IgD-negative memory B cell (primary cell): ENCODE measurements at regions not wholly inside any gene's neighbourhood (a gene's known extent, or its start where the extent isn't known, plus 50 kb on each side); places are given as distances from the start of the nearest gene placed in this dataset.

ENCODE experiments used
- H3K27ac Mint-ChIP-seq, 3 donors: one replicate each; pipeline ENCODE4 v1.8.0; 2020 to 2022; ENCODE audit warnings: mild to moderate bottlenecking in 3 of 3, mixed read lengths in 3 of 3, moderate library complexity in 1 of 3
- H3K27me3 Mint-ChIP-seq: one replicate; pipeline ENCODE4 v1.8.0; 2021; ENCODE audit warnings: mixed read lengths
- H3K36me3 Mint-ChIP-seq: one replicate; pipeline ENCODE4 v1.8.0; 2020; ENCODE audit warnings: mild to moderate bottlenecking, mixed read lengths
- H3K4me1 Mint-ChIP-seq, 3 donors: one replicate each; pipeline ENCODE4 v1.8.0; 2020 to 2022; ENCODE audit warnings: mixed read lengths in 3 of 3, mild to moderate bottlenecking in 1 of 3
- H3K4me3 Mint-ChIP-seq, 4 donors: one replicate each; pipeline ENCODE4 v1.8.0; 2020 to 2022; ENCODE audit warnings: mild to moderate bottlenecking in 4 of 4, mixed read lengths in 4 of 4, moderate library complexity in 3 of 4
- H3K9me3 Mint-ChIP-seq, 3 donors: one replicate each; pipeline ENCODE4 v1.8.0; 2020 to 2021; ENCODE audit warnings: mixed read lengths in 3 of 3, mild to moderate bottlenecking in 1 of 3

DNA sequence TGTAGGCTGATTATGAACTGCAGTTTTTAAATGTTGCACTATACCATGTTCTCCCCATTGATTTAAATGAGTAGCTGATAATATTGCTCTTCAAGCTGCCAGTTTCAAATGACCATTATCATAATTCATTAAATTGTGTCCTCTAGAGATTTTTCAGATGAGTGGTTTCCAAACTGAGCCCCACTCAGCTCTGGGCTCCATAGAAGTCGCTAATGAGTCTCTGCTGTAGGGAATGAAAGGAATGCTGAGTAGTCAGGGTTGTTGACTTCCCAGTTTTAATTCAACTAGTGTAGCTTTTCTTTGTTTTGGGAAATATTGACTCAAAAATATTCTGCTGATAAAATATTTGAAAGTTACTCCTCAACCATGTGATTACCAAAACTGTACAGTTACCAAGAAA lies 1081.1 kb downstream of the ARAP2 start:
- Mint-ChIP-seq H3K4me3 (no peak overlapping the region), H3K9me3 (peaks cover 2 to 11% (median 3%) of the 10 kb centered on the region in 3 donors), H3K36me3 (no peaks in the 10 kb centered on the region), H3K27ac (no peak overlapping the region), H3K27me3 (no peaks in the 10 kb centered on the region), H3K4me1 (no peaks in the 10 kb centered on the region)

DNA sequence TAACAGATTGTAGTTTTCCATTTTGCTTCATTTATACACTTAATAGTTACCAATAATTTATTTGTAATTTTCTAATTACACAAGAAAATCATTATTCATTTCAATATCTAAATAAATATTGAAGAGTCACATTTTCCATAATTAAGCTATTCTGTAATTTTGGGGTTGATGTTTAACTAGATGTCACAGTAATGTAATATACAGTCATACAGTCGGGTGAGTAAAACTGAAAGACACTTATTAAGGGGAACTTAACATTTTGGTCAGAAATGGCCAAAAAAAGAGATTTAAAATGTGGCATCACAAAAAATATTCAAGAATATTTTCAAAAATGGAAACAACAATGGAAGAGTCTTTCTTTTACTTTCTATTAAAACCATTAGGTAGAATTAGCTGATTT lies 1080.3 kb downstream of the ARAP2 start:
- no peaks in the 10 kb centered on the region for H3K4me1 Mint-ChIP-seq
- H3K27ac Mint-ChIP-seq, result no peak overlapping the region
- H3K27me3 Mint-ChIP-seq, result no peaks in the 10 kb centered on the region
- H3K4me3 Mint-ChIP-seq, result no peak overlapping the region
- peaks cover 2 to 11% (median 3%) of the 10 kb centered on the region in 3 donors for H3K9me3 Mint-ChIP-seq
- no peaks in the 10 kb centered on the region for H3K36me3 Mint-ChIP-seq

DNA sequence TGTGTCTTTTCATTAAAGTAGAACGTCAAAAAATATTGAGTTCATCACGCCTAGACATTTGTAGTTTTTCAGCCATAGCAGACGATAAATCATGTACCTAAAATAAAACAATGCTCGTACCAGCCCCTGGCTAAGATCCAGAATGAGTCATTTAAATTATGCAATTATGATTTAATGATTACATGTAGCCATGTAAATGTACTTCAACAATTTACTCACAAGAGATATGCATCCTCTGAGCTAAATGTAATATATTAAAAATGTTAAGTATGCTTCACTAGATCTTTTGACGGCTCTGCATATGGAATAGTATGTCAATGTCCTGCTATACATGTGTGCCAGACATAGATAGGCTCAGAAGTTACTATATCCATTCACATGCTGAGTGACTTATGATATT lies 1077.8 kb downstream of the ARAP2 start:
- Mint-ChIP-seq H3K4me3 (no peak overlapping the region), H3K27me3 (no peaks in the 10 kb centered on the region), H3K27ac (no peak overlapping the region), H3K36me3 (no peaks in the 10 kb centered on the region), H3K4me1 (no peaks in the 10 kb centered on the region), H3K9me3 (peaks cover 2 to 18% (median 3%) of the 10 kb centered on the region in 3 donors)

DNA sequence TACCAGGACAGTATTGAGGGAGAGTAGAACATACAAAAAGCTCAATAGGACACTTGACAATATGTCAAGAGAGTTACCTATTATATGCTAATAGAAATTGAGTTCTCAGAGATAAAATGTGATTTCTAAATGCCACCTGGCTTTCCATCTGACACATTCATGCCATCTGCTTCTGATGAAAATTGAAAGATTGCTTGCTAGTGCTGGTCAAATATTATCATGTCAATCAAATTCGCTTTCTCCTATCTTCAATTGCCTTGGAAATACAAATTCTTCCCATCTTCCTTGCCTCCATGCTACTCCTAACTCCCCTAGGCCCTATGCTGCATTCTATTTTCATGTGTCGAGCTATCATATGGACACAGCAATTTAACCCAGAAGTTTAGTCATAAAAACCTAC lies 1076.9 kb downstream of the ARAP2 start:
- Mint-ChIP-seq H3K36me3 (no peaks in the 10 kb centered on the region), H3K9me3 (peaks cover 2 to 14% (median 3%) of the 10 kb centered on the region in 3 donors), H3K27ac (no peak overlapping the region), H3K27me3 (no peaks in the 10 kb centered on the region), H3K4me1 (no peaks in the 10 kb centered on the region), H3K4me3 (no peak overlapping the region)

DNA sequence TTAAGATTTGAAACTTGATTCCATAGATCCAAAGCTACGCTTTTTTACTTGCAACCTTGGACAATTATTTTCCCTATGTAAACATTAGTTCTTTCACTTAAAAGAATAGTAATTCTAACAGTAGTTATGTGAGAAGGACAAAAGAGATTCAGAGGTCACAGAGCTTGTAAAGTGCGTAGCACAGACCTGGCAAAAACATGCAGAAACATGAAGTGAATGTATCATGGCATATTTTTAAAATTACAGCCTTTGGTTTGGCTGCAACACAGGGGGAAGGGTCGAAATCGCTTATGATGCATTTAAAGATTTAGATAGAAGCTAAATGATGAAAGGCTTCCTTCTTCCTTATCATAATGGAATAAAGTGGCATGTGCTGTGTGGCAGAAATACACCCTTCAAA lies 1068.8 kb downstream of the ARAP2 start:
- Mint-ChIP-seq H3K9me3 (peaks cover 0 to 7% (median 3%) of the 10 kb centered on the region in 3 donors), H3K27me3 (no peaks in the 10 kb centered on the region), H3K4me3 (no peak overlapping the region), H3K36me3 (no peaks in the 10 kb centered on the region), H3K4me1 (no peaks in the 10 kb centered on the region), H3K27ac (no peak overlapping the region)

DNA sequence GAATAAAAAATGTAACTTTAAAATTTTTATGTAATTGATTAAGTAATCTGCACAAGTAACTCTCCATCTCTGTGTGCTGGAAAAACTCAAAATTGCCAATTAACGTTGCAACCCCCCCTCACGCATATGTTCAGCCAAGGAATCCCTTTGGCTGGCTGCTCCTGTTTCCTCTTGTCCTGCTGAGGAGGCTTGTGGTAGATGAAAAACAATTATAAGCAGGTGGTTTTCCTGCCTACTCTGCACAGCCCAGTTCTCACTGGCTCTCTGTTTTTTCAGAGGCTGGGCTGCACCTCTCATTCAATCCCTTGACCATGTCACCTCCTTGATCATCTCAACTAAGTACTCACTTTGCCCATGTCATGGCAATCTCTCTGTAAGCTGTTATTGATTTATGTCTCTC lies 1068.4 kb downstream of the ARAP2 start:
- peaks cover 0 to 5% (median 3%) of the 10 kb centered on the region in 3 donors for H3K9me3 Mint-ChIP-seq

DNA sequence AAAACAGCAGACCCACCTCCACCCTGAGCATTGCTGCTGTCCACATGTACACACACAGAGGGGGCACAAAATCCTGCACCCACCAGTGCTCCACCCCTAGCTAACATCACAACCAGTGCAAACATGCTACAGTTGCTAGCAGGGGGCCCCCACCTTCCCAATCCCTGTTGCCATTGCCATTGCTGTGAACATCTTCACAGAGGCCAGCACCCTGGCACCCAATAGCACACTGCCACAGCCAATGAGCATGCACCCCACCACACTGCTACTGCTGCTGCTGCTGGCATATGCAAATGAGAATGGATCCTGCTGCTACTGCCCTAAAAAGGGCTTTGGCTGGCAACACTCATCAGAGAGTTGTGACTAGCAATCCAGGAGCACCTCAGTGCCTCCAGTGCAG lies 1061.9 kb downstream of the ARAP2 start:
- no peak overlapping the region for H3K27ac Mint-ChIP-seq
- no peaks in the 10 kb centered on the region for H3K36me3 Mint-ChIP-seq
- H3K9me3 Mint-ChIP-seq, result peaks cover 2 to 9% (median 6%) of the 10 kb centered on the region in 3 donors
- no peaks in the 10 kb centered on the region for H3K4me1 Mint-ChIP-seq
- H3K27me3 Mint-ChIP-seq, result no peaks in the 10 kb centered on the region
- H3K4me3 Mint-ChIP-seq, result no peak overlapping the region

More for the DNA sequence above, 1068.4 kb downstream of the ARAP2 start:
- H3K27ac Mint-ChIP-seq, result no peak overlapping the region
- no peaks in the 10 kb centered on the region for H3K4me1 Mint-ChIP-seq
- H3K4me3 Mint-ChIP-seq, result no peak overlapping the region
- H3K36me3 Mint-ChIP-seq, result no peaks in the 10 kb centered on the region
- no peaks in the 10 kb centered on the region for H3K27me3 Mint-ChIP-seq

DNA sequence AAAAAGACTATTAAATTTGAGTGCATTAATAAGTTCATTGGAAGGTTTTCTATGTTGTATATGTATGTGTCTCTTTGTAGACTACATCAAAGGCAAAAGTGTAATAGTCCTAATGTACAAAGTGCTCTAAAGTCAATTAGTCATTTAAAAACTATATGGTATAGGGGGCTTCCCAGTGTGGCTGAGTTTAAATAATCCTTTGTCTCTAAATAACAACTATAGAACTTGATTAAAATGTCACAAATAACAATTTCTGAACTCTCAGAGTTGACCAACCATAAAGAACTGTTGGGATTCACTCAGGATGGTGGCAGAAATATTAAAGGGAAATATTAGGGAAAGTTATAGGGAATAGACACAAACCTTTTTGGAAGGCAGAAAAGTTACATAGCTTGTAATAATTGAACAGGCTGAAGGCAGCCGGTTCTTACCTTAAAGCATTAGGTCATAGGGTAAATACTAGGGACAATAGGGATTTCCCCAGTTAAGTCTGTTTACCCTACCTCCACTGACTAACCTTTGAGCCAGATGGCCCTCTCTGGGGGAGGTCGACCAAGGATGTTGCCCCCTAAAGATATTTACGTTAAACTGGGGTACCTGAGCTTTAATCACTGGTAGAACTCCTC lies 1054.2 kb downstream of the ARAP2 start:
- Mint-ChIP-seq H3K4me1 (no peaks in the 10 kb centered on the region), H3K9me3 (peaks cover 0 to 13% (median 0%) of the 10 kb centered on the region in 3 donors), H3K27ac (no peak overlapping the region), H3K36me3 (peaks cover 2% of the 10 kb centered on the region), H3K27me3 (no peaks in the 10 kb centered on the region), H3K4me3 (no peak overlapping the region)

DNA sequence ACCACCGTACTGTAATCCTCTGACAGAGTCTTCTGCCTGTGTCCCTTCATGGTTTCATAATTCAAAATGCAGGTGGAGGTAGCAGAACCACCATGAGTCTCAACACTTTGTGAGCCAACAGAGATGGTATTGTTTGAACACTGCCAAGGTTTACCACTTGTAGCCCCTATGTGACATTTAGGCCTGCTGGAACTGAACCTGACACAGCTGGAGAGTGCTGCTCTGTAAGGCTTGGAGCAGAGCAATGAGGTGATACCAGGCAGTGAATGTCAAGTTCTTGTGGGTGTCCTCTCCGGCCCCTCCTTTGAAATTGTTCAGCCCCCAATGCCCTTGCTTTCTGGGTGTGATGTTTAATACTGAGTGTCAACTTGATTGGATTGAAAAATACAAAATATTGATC lies 1042.9 kb downstream of the ARAP2 start:
- no peaks in the 10 kb centered on the region for H3K27me3 Mint-ChIP-seq
- no peak overlapping the region for H3K4me3 Mint-ChIP-seq
- no peaks in the 10 kb centered on the region for H3K36me3 Mint-ChIP-seq
- peaks cover 0 to 3% (median 0%) of the 10 kb centered on the region in 3 donors for H3K9me3 Mint-ChIP-seq
- H3K4me1 Mint-ChIP-seq, result no peaks in the 10 kb centered on the region
- no peak overlapping the region for H3K27ac Mint-ChIP-seq

DNA sequence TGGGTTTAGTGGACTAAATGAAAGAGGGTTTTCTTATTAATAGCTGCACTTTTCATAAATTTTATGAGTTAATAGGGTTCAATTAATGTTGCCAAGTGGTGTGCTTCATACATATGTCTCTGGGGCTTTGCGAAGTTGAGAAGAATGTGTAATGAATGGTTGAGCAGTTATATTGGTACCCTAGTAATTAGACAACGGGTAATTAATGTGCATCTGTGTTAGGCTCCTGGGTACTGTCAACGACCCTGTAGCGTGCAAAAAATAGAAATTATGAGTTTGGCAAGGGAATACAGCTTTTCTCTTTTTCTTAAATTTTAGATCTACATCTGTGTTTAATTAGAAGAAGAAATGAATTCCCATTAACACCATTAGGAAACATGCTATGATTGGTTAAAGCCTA lies 1027.7 kb downstream of the ARAP2 start:
- no peak overlapping the region for H3K4me3 Mint-ChIP-seq
- no peaks in the 10 kb centered on the region for H3K27me3 Mint-ChIP-seq
- H3K9me3 Mint-ChIP-seq, result peaks cover 0 to 2% (median 0%) of the 10 kb centered on the region in 3 donors
- H3K4me1 Mint-ChIP-seq, result no peaks in the 10 kb centered on the region
- no peaks in the 10 kb centered on the region for H3K36me3 Mint-ChIP-seq
- no peak overlapping the region for H3K27ac Mint-ChIP-seq

DNA sequence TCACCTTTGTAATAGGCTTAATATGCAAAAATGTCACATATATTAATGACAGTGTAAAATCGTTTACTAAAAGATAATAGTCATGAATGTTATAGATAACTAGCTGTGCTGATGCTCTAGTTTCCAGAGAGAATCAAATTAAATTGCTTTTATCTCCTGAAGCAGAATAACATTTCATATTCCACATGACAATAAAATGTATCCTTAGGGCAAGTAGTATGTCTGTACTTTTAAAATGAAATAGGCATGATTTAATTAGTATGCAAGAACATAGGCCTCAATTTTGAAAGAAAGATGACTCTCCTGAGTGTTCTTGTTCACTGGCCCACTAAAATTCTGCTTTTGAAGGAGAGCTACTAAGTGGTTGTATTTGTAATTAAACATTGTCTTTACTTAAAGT lies 1027.0 kb downstream of the ARAP2 start:
- H3K9me3 Mint-ChIP-seq, result peaks cover 0 to 2% (median 0%) of the 10 kb centered on the region in 3 donors
- no peaks in the 10 kb centered on the region for H3K4me1 Mint-ChIP-seq
- no peaks in the 10 kb centered on the region for H3K27me3 Mint-ChIP-seq
- no peaks in the 10 kb centered on the region for H3K36me3 Mint-ChIP-seq
- H3K27ac Mint-ChIP-seq, result no peak overlapping the region
- no peak overlapping the region for H3K4me3 Mint-ChIP-seq

DNA sequence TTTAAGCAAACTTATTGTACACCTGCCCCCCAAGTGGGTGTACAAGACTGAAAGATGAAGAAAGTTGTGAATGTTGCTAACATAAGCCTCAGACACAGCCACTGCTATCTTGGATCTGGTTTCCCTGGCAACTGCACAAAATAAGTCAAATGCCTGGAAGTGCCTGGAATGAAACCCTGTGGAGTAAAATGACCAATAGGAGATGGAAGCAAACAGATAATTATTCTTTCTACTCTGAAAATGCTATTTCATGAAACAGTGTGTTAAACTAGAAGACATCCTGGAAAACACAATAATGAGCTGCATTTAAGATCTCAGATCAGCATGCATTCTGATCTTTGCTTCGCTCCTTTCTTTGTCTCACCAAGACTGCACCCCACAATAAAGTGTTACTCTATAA lies 1016.0 kb downstream of the ARAP2 start:
- Mint-ChIP-seq H3K4me1 (no peaks in the 10 kb centered on the region), H3K27ac (no peak overlapping the region), H3K4me3 (no peak overlapping the region), H3K9me3 (peaks cover 0 to 6% (median 1%) of the 10 kb centered on the region in 3 donors), H3K27me3 (no peaks in the 10 kb centered on the region), H3K36me3 (no peaks in the 10 kb centered on the region)

DNA sequence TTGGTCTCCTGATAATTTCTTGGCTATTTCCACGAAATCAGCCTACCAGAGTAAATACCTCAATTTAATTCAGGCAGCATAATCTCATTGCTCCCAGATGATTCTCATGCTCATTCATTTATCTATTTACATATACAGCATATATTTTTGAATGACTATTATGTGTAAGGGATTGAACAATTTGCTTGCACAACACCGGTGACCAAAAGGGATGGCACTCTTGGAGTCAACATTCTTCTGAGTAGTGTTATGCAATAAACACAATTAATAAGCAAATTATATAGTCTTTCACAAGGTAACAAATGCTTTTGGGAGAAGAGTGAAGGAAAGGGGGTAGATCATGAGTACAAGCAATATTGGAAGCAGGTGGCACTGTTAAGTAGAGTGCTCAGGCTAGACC lies 1015.3 kb downstream of the ARAP2 start:
- Mint-ChIP-seq H3K9me3 (peaks cover 0 to 6% (median 1%) of the 10 kb centered on the region in 3 donors), H3K4me1 (no peaks in the 10 kb centered on the region), H3K27ac (no peak overlapping the region), H3K27me3 (no peaks in the 10 kb centered on the region), H3K36me3 (no peaks in the 10 kb centered on the region), H3K4me3 (no peak overlapping the region)

DNA sequence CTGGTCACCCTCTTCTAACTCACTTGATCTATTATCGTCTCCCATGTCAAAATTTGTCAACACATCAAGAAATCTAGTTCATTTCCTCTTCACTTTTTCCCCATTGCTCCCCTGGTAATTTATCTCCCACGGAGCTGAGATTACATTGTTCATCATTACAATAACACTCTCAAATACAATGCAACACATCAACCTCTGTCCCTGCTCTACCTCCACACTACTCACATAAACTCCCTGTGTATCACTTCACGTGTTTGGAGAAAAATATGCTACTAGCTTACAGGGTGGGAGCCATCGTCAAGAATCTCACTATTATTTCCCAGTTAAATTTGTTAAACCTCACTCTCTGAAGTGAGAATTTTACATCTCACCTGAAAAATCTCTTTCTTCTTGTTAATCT lies 1006.4 kb downstream of the ARAP2 start:
- Mint-ChIP-seq H3K9me3 (peaks cover 6 to 8% (median 7%) of the 10 kb centered on the region in 3 donors), H3K27me3 (no peaks in the 10 kb centered on the region), H3K4me1 (no peaks in the 10 kb centered on the region), H3K27ac (no peak overlapping the region), H3K4me3 (no peak overlapping the region), H3K36me3 (peaks cover 2% of the 10 kb centered on the region)

DNA sequence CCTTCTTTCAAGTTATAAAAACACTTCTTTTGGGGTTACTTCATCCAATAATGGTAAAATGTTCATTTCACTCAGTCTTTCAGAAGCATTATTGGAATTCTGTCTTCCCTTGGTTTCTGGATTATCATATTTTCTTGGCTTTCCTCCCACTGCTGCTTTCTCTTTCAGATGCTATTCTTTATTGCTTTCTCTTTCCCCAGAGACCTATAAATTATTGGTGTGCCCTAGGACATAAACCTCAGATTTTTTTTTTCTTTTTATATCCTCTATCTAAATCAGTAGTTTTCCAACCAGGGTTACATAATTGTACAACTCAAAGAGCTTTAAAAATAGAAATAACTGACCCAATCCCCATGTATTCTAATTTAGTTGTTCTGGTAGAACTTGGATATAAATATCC lies 1005.5 kb downstream of the ARAP2 start:
- Mint-ChIP-seq H3K4me1 (no peaks in the 10 kb centered on the region), H3K27ac (no peak overlapping the region), H3K36me3 (peaks cover 2% of the 10 kb centered on the region), H3K9me3 (peaks cover 6 to 10% (median 10%) of the 10 kb centered on the region in 3 donors), H3K27me3 (no peaks in the 10 kb centered on the region), H3K4me3 (no peak overlapping the region)

DNA sequence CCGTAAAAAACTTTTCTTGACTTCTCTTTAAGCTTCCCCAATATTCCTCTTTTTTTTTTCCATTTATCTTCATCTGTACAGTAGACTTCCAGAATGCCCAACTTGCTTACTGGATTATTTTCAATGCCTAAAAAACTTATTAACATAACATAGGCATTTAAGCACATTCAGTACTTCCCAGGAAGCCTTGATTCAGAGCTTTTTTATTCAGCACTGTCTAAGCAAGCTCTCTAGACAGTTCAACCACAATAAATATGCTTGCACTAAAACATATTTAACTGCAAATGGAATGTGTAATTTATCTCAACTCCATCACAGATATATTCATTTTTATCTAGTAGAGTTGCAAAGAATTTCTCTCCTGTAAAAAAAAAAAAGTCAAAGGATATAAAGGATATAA lies 997.8 kb downstream of the ARAP2 start:
- peaks cover 0 to 5% (median 4%) of the 10 kb centered on the region in 3 donors for H3K9me3 Mint-ChIP-seq
- H3K27me3 Mint-ChIP-seq, result no peaks in the 10 kb centered on the region
- no peak overlapping the region for H3K4me3 Mint-ChIP-seq
- no peak overlapping the region for H3K27ac Mint-ChIP-seq
- no peaks in the 10 kb centered on the region for H3K4me1 Mint-ChIP-seq
- H3K36me3 Mint-ChIP-seq, result no peaks in the 10 kb centered on the region
